H9 (cell line): ENCODE measurements at regions not wholly inside any gene's neighbourhood (a gene's known extent, or its start where the extent isn't known, plus 50 kb on each side); places are given as distances from the start of the nearest gene placed in this dataset.
"Not testable (repeated sequence)": the region's sequence is repeated elsewhere in the genome, so short reads cannot be mapped to it uniquely, and the experiment has no call there.

ENCODE experiments used
- DNase-seq: peaks from one replicate; pipeline ENCODE4 v3.0.0-alpha.2; 2017
- H2AFZ ChIP-seq: one replicate; pipeline ENCODE4 v1.6.1; 2013; ENCODE audit warnings: mild to moderate bottlenecking, low read length, control low read depth, moderate library complexity
- H2AK5ac ChIP-seq: 2 replicates; pipeline ENCODE4 v1.6.1; 2013; ENCODE audit warnings: low read length, control low read depth, mixed read lengths; ENCODE audit not compliant: insufficient read length
- H2BK120ac ChIP-seq: one replicate; pipeline ENCODE4 v1.6.1; 2013; ENCODE audit warnings: low read depth, mild to moderate bottlenecking, low read length, control low read depth, inconsistent platforms; ENCODE audit not compliant: poor library complexity, severe bottlenecking
- H2BK12ac ChIP-seq: 2 replicates; pipeline ENCODE4 v1.6.1; 2013; ENCODE audit warnings: low read length, control low read depth, mixed read lengths, low read depth; ENCODE audit not compliant: insufficient read length
- H2BK15ac ChIP-seq: 2 replicates; pipeline ENCODE4 v1.6.1; 2013; ENCODE audit warnings: low read depth, low read length, control low read depth
- H2BK20ac ChIP-seq: one replicate; pipeline ENCODE4 v1.6.1; 2013; ENCODE audit warnings: low read depth, mild to moderate bottlenecking, low read length, control low read depth, inconsistent platforms; ENCODE audit not compliant: poor library complexity, severe bottlenecking
- H2BK5ac ChIP-seq: 2 replicates; pipeline ENCODE4 v1.6.1; 2013; ENCODE audit warnings: low read length, control low read depth, mixed read lengths; ENCODE audit not compliant: insufficient read length
- H3K14ac ChIP-seq: 2 replicates; pipeline ENCODE4 v1.6.1; 2013; ENCODE audit warnings: low read length, control low read depth; ENCODE audit not compliant: insufficient read depth
- H3K18ac ChIP-seq: 2 replicates; pipeline ENCODE4 v1.6.1; 2013; ENCODE audit warnings: low read depth, mild to moderate bottlenecking, mixed read lengths, low read length, control low read depth; ENCODE audit not compliant: insufficient read length
- H3K23ac ChIP-seq: 2 replicates; pipeline ENCODE4 v1.6.1; 2013; ENCODE audit warnings: low read length, control low read depth, mixed read lengths, low read depth; ENCODE audit not compliant: insufficient read length
- H3K23me2 ChIP-seq: 2 replicates; pipeline ENCODE4 v1.6.1; 2013; ENCODE audit warnings: low read depth, mild to moderate bottlenecking, mixed read lengths, low read length, control low read depth; ENCODE audit not compliant: insufficient read length, poor library complexity, severe bottlenecking
- H3K27ac ChIP-seq: 2 replicates; pipeline ENCODE4 v1.5.1; 2013; ENCODE audit warnings: low read length, control low read depth, mixed read lengths, low read depth; ENCODE audit not compliant: insufficient read length
- H3K27me3 ChIP-seq: 2 replicates; pipeline ENCODE4 v1.6.1; 2013; ENCODE audit warnings: low read length, control low read depth, inconsistent platforms; ENCODE audit not compliant: insufficient read depth
- H3K4ac ChIP-seq: 2 replicates; pipeline ENCODE4 v1.6.1; 2013; ENCODE audit warnings: low read depth, mild to moderate bottlenecking, control low read depth, inconsistent platforms, low read length, moderate library complexity
- H3K4me1 ChIP-seq: 2 replicates; pipeline ENCODE4 v1.6.1; 2013; ENCODE audit warnings: low read length, control low read depth, inconsistent platforms; ENCODE audit not compliant: insufficient read depth
- H3K4me2 ChIP-seq: 2 replicates; pipeline ENCODE4 v1.6.1; 2013; ENCODE audit warnings: low read length, control low read depth, mixed read lengths; ENCODE audit not compliant: insufficient read length, insufficient read depth
- H3K56ac ChIP-seq: 2 replicates; pipeline ENCODE4 v1.6.1; 2013; ENCODE audit warnings: low read depth, mild to moderate bottlenecking, mixed read lengths, low read length, control low read depth; ENCODE audit not compliant: insufficient read length
- H3K79me1 ChIP-seq: 2 replicates; pipeline ENCODE4 v1.6.1; 2013; ENCODE audit warnings: low read depth, mild to moderate bottlenecking, moderate library complexity, low read length, control low read depth, inconsistent platforms; ENCODE audit not compliant: insufficient read depth, poor library complexity, severe bottlenecking
- H3K79me2 ChIP-seq: 2 replicates; pipeline ENCODE4 v1.6.1; 2013; ENCODE audit warnings: low read length, control low read depth, inconsistent platforms; ENCODE audit not compliant: insufficient read depth
- H3K9ac ChIP-seq: 2 replicates; pipeline ENCODE4 v1.6.1; 2013; ENCODE audit warnings: low read length, control low read depth, mixed read lengths; ENCODE audit not compliant: insufficient read length; ENCODE audit errors: extremely low read depth
- H3K9me3 ChIP-seq: one replicate; pipeline ENCODE4 v1.6.1; 2013; ENCODE audit warnings: low read depth, low read length, inconsistent platforms; ENCODE audit not compliant: control insufficient read depth
- H3T11ph ChIP-seq: one replicate; pipeline ENCODE4 v1.6.1; 2013; ENCODE audit warnings: mild to moderate bottlenecking, low read length, control low read depth, inconsistent platforms
- H4K20me1 ChIP-seq: one replicate; pipeline ENCODE4 v1.6.1; 2013; ENCODE audit not compliant: control insufficient read depth, insufficient read length, insufficient read depth
- H4K5ac ChIP-seq: 2 replicates; pipeline ENCODE4 v1.6.1; 2013; ENCODE audit warnings: low read depth, mild to moderate bottlenecking, mixed read lengths, low read length, control low read depth; ENCODE audit not compliant: insufficient read length
- H4K8ac ChIP-seq: replicated peaks from 2 replicates; pipeline ENCODE4 v1.6.1; 2013; ENCODE audit warnings: low read length, control low read depth, mixed read lengths, low read depth; ENCODE audit not compliant: insufficient read length
- H4K91ac ChIP-seq: 2 replicates; pipeline ENCODE4 v1.6.1; 2013; ENCODE audit warnings: low read depth, mild to moderate bottlenecking, moderate library complexity, mixed read lengths, low read length, control low read depth; ENCODE audit not compliant: insufficient read length
- H3K27ac Mint-ChIP-seq, 3 experiments: 2 replicates in 2 of 3; 3 replicates in 1 of 3; pipeline ENCODE4 v1.8.0; 2020 to 2021; ENCODE audit warnings: mixed read lengths in 3 of 3, mild to moderate bottlenecking in 1 of 3, moderate library complexity in 1 of 3
- H3K27me3 Mint-ChIP-seq: 2 replicates; pipeline ENCODE4 v1.8.0; 2021; ENCODE audit warnings: low read depth, mild to moderate bottlenecking, moderate library complexity, mixed read lengths
- H3K36me3 Mint-ChIP-seq, 3 experiments: 2 replicates in 2 of 3; 3 replicates in 1 of 3; pipeline ENCODE4 v1.8.0; 2020 to 2021; ENCODE audit warnings: low read depth in 3 of 3, mixed read lengths in 3 of 3; ENCODE audit not compliant: insufficient read depth in 1 of 3
- H3K4me1 Mint-ChIP-seq, 2 experiments: 2 replicates each; pipeline ENCODE4 v1.8.0; 2020; ENCODE audit warnings: mixed read lengths in 2 of 2
- H3K4me3 Mint-ChIP-seq, 2 experiments: 2 replicates in 1 of 2; 3 replicates in 1 of 2; pipeline ENCODE4 v1.8.0; 2020 to 2021; ENCODE audit warnings: mild to moderate bottlenecking in 2 of 2, mixed read lengths in 2 of 2, moderate library complexity in 1 of 2
- H3K9me3 Mint-ChIP-seq, 2 experiments: 2 replicates in 1 of 2; 3 replicates in 1 of 2; pipeline ENCODE4 v1.8.0; 2020; ENCODE audit warnings: mild to moderate bottlenecking in 2 of 2, mixed read lengths in 2 of 2, moderate library complexity in 1 of 2
- CTCF ChIP-seq: fragments of 200-600 bp; sonication (generic); conservative IDR thresholded peaks from 3 replicates; pipeline ENCODE4 v1.8.0; 2021; ENCODE audit warnings: antibody characterized with exemption, mild to moderate bottlenecking
- WGBS: extraction: QIAGEN DNeasy Blood & Tissue Kit; methylation state at CpG from one replicate; pipeline ENCODE4 v1.1.7; 2013; ENCODE audit warnings: missing lambda C conversion rate, low lambda C conversion rate, mixed read lengths; ENCODE audit not compliant: insufficient read length; ENCODE audit errors: extremely low coverage; 5-methylcytosine and 5-hydroxymethylcytosine counted together

GRCh38 chr3:132136334-132136716 is 101.5 kb upstream of the CPNE4 start:
- no peak overlapping the region for H2AFZ ChIP-seq
- H3K79me1 ChIP-seq: no peaks in the 10 kb centered on the region
- H4K8ac ChIP-seq: no peak overlapping the region
- no peak overlapping the region for H3K9ac ChIP-seq
- no peak for TF ChIP-seq CTCF
- H2AK5ac ChIP-seq: no peak overlapping the region
- Mint-ChIP-seq H3K36me3 (no peaks in the 10 kb centered on the region), H3K9me3 (0 out of 5 replicates have a peak, but pooled peaks cover 2 to 3% of the 10 kb centered on the region in 2 experiments), H3K4me3 (peak overlapping the region in 1 of 2 experiments; percentile 69; a peak in 3 of 5 replicates), H3K27me3 (no peaks in the 10 kb centered on the region), H3K4me1 (peaks cover 19 to 21% of the 10 kb centered on the region in 2 experiments), H3K27ac (no peak overlapping the region; a peak in 1 of 7 replicates)
- no peak overlapping the region for H2BK5ac ChIP-seq
- no peak overlapping the region for H2BK20ac ChIP-seq
- H3K9me3 ChIP-seq: no peaks in the 10 kb centered on the region
- peaks cover 2% of the 10 kb centered on the region for H3K4me1 ChIP-seq
- no peak overlapping the region for H3K4ac ChIP-seq
- no peak overlapping the region for H3K56ac ChIP-seq
- H3T11ph ChIP-seq: no peak overlapping the region
- H4K20me1 ChIP-seq: no peaks in the 10 kb centered on the region
- H2BK15ac ChIP-seq: no peak overlapping the region
- no peak overlapping the region for H3K4me2 ChIP-seq
- H2BK120ac ChIP-seq: no peak overlapping the region
- no peak overlapping the region for H4K91ac ChIP-seq
- no peak for DNase-seq
- H3K14ac ChIP-seq: no peak overlapping the region
- no CpG with 5 or more reads among the region's 2 CpGs for whole genome bisulfite sequencing
- no peak overlapping the region for H3K23ac ChIP-seq
- no peak overlapping the region for H2BK12ac ChIP-seq
- H3K23me2 ChIP-seq: no peaks in the 10 kb centered on the region
- no peak overlapping the region for H4K5ac ChIP-seq
- H3K27me3 ChIP-seq: no peaks in the 10 kb centered on the region
- H3K27ac ChIP-seq: no peak overlapping the region
- no peak overlapping the region for H3K18ac ChIP-seq
- no peaks in the 10 kb centered on the region for H3K79me2 ChIP-seq

GRCh38 chr3:132136902-132137301 is 102.1 kb upstream of the CPNE4 start:
- H3K27me3 Mint-ChIP-seq, H2BK5ac ChIP-seq: not testable (repeated sequence)

More at GRCh38 chr3:132136902-132137301, 102.1 kb upstream of the CPNE4 start:
- H4K91ac ChIP-seq, H2AFZ ChIP-seq, H2BK20ac ChIP-seq, H3K23me2 ChIP-seq, H3K27me3 ChIP-seq, H2BK12ac ChIP-seq, H3K27ac ChIP-seq, H2BK15ac ChIP-seq, H3K14ac ChIP-seq, H3K9me3 ChIP-seq, DNase-seq, H3K4ac ChIP-seq, H3K36me3 Mint-ChIP-seq, H3K18ac ChIP-seq, H3K56ac ChIP-seq, H3K79me2 ChIP-seq, H4K5ac ChIP-seq, H3K9me3 Mint-ChIP-seq, H2AK5ac ChIP-seq, H3T11ph ChIP-seq, H3K4me1 ChIP-seq, H3K79me1 ChIP-seq, H3K23ac ChIP-seq, H2BK120ac ChIP-seq, H4K20me1 ChIP-seq, H4K8ac ChIP-seq, H3K9ac ChIP-seq: not testable (repeated sequence)
- Mint-ChIP-seq H3K27ac (0 out of 7 replicates have a peak overlapping the region, but pooled peaks of 1 of the 3 experiments have one; percentile 64), H3K4me1 (peaks cover 19 to 21% of the 10 kb centered on the region in 2 experiments), H3K4me3 (peak overlapping the region; percentile 69 to 83)
- peak overlapping the region; percentile 58 for H3K4me2 ChIP-seq
- WGBS: no CpG with 5 or more reads among the region's 23 CpGs
